Glutamatergic neuron (in vitro differentiated cells): ENCODE measurements at regions not wholly inside any gene's neighbourhood (a gene's known extent, or its start where the extent isn't known, plus 50 kb on each side); places are given as distances from the start of the nearest gene placed in this dataset.

Source experiments
- DNase-seq: peaks from one replicate; pipeline ENCODE4 v3.0.0; 2022
- H3K27ac Mint-ChIP-seq: one replicate; pipeline ENCODE4 v1.8.0; 2020; ENCODE audit warnings: mild to moderate bottlenecking, mixed read lengths, inconsistent platforms; ENCODE audit not compliant: unreplicated experiment
- H3K27me3 Mint-ChIP-seq: one replicate; pipeline ENCODE4 v1.8.0; 2020; ENCODE audit warnings: mild to moderate bottlenecking, moderate library complexity, mixed read lengths, inconsistent platforms; ENCODE audit not compliant: unreplicated experiment
- H3K36me3 Mint-ChIP-seq: one replicate; pipeline ENCODE4 v1.8.0; 2020; ENCODE audit warnings: mild to moderate bottlenecking, mixed read lengths, inconsistent platforms; ENCODE audit not compliant: unreplicated experiment
- H3K4me1 Mint-ChIP-seq: one replicate; pipeline ENCODE4 v1.8.0; 2020; ENCODE audit warnings: mild to moderate bottlenecking, low read depth, mixed read lengths, inconsistent platforms; ENCODE audit not compliant: unreplicated experiment
- H3K4me3 Mint-ChIP-seq: one replicate; pipeline ENCODE4 v1.8.0; 2020; ENCODE audit warnings: mild to moderate bottlenecking, mixed read lengths, inconsistent platforms; ENCODE audit not compliant: unreplicated experiment
- H3K9me3 Mint-ChIP-seq: one replicate; pipeline ENCODE4 v1.8.0; 2020; ENCODE audit warnings: mild to moderate bottlenecking, moderate library complexity, mixed read lengths, inconsistent platforms; ENCODE audit not compliant: unreplicated experiment
- CTCF ChIP-seq: fragments of 200-600 bp; sonication (generic); IDR thresholded peaks from one replicate; pipeline ENCODE4 v1.5.0; 2021; ENCODE audit not compliant: partially characterized antibody, unreplicated experiment

GRCh38 chr4:74610491-74610890, 165.6 kb downstream of the AREG start:
- H3K27ac Mint-ChIP-seq: no peak overlapping the region
- DNase-seq: no peak
- no peaks in the 10 kb centered on the region for H3K9me3 Mint-ChIP-seq
- H3K4me1 Mint-ChIP-seq: no peaks in the 10 kb centered on the region
- TF ChIP-seq CTCF: no peak
- H3K27me3 Mint-ChIP-seq: no peaks in the 10 kb centered on the region
- H3K4me3 Mint-ChIP-seq: no peak overlapping the region
- H3K36me3 Mint-ChIP-seq: no peaks in the 10 kb centered on the region

GRCh38 chr4:74612837-74613236, 167.9 kb downstream of the AREG start:
- Mint-ChIP-seq H3K9me3 (no peaks in the 10 kb centered on the region), H3K4me3 (no peak overlapping the region), H3K27me3 (no peaks in the 10 kb centered on the region), H3K27ac (no peak overlapping the region), H3K4me1 (no peaks in the 10 kb centered on the region), H3K36me3 (no peaks in the 10 kb centered on the region)
- DNase-seq: no peak
- TF ChIP-seq CTCF: no peak

GRCh38 chr4:74613266-74613665, 168.3 kb downstream of the AREG start:
- DNase-seq: no peak
- H3K9me3 Mint-ChIP-seq: no peaks in the 10 kb centered on the region
- H3K4me3 Mint-ChIP-seq: no peak overlapping the region
- TF ChIP-seq CTCF: no peak
- no peak overlapping the region for H3K27ac Mint-ChIP-seq
- H3K4me1 Mint-ChIP-seq: no peaks in the 10 kb centered on the region
- no peaks in the 10 kb centered on the region for H3K27me3 Mint-ChIP-seq
- no peaks in the 10 kb centered on the region for H3K36me3 Mint-ChIP-seq

- H3K4me3 Mint-ChIP-seq: no peak overlapping the region
- no peaks in the 10 kb centered on the region for H3K27me3 Mint-ChIP-seq
- no peaks in the 10 kb centered on the region for H3K36me3 Mint-ChIP-seq
- TF ChIP-seq CTCF: no peak
- no peak overlapping the region for H3K27ac Mint-ChIP-seq
- no peaks in the 10 kb centered on the region for H3K9me3 Mint-ChIP-seq
- no peaks in the 10 kb centered on the region for H3K4me1 Mint-ChIP-seq
- no peak for DNase-seq
Observed at GRCh38 chr4:74615411-74615810, 170.5 kb downstream of the AREG start.

GRCh38 chr4:74618166-74618565, 173.2 kb downstream of the AREG start:
- no peak overlapping the region for H3K27ac Mint-ChIP-seq
- no peaks in the 10 kb centered on the region for H3K27me3 Mint-ChIP-seq
- no peak for TF ChIP-seq CTCF
- H3K9me3 Mint-ChIP-seq: no peaks in the 10 kb centered on the region
- no peak overlapping the region for H3K4me3 Mint-ChIP-seq
- H3K4me1 Mint-ChIP-seq: no peaks in the 10 kb centered on the region
- no peak for DNase-seq
- H3K36me3 Mint-ChIP-seq: no peaks in the 10 kb centered on the region
